ENCODE measurements at regions not wholly inside any gene's neighbourhood (a gene's known extent, or its start where the extent isn't known, plus 50 kb on each side); places are given as distances from the start of the nearest gene placed in this dataset.

GRCh38 chr2:167506395-167506794, 618.1 kb downstream of the XIRP2 start:
- TF ChIP-seq, protein P1, sequence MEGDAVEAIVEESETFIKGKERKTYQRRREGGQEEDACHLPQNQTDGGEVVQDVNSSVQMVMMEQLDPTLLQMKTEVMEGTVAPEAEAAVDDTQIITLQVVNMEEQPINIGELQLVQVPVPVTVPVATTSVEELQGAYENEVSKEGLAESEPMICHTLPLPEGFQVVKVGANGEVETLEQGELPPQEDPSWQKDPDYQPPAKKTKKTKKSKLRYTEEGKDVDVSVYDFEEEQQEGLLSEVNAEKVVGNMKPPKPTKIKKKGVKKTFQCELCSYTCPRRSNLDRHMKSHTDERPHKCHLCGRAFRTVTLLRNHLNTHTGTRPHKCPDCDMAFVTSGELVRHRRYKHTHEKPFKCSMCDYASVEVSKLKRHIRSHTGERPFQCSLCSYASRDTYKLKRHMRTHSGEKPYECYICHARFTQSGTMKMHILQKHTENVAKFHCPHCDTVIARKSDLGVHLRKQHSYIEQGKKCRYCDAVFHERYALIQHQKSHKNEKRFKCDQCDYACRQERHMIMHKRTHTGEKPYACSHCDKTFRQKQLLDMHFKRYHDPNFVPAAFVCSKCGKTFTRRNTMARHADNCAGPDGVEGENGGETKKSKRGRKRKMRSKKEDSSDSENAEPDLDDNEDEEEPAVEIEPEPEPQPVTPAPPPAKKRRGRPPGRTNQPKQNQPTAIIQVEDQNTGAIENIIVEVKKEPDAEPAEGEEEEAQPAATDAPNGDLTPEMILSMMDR (optimal IDR thresholded peaks at IDR 0.05 in 1 of 3, IDR thresholded peaks at IDR 0.05 in 1 of 3, conservative IDR thresholded peaks at IDR 0.05 in 1 of 3; ENCODE audit: extremely low read depth in 1 of 3, insufficient read depth in 2 of 3, low read length in 3 of 3), result no peak
- TF ChIP-seq EZH2 (IDR thresholded peaks at IDR 0.05; ENCODE audit: low read length), result no peak

All from keratinocyte (primary cell).